Epithelial cell of proximal tubule (primary cell): ENCODE measurements at regions not wholly inside any gene's neighbourhood (a gene's known extent, or its start where the extent isn't known, plus 50 kb on each side); places are given as distances from the start of the nearest gene placed in this dataset.
A peak's percentile ranks its signal among the peaks of the same experiment; 100 is the strongest.
"Not testable (repeated sequence)": the region's sequence is repeated elsewhere in the genome, so short reads cannot be mapped to it uniquely, and the experiment has no call there.

Source experiments
- DNase-seq: peaks from one replicate; pipeline ENCODE4 v3.0.0-alpha.2; 2011; ENCODE audit warnings: low read depth
- H3K4me3 ChIP-seq: 2 replicates; pipeline ENCODE4 v1.5.1; 2011; ENCODE audit warnings: low read depth, mild to moderate bottlenecking, low read length
- TF ChIP-seq, protein P1 (sequence below): conservative IDR thresholded peaks from 2 replicates; pipeline ENCODE4 v1.5.1; 2012; ENCODE audit warnings: low read depth, mild to moderate bottlenecking, low read length

DNA sequence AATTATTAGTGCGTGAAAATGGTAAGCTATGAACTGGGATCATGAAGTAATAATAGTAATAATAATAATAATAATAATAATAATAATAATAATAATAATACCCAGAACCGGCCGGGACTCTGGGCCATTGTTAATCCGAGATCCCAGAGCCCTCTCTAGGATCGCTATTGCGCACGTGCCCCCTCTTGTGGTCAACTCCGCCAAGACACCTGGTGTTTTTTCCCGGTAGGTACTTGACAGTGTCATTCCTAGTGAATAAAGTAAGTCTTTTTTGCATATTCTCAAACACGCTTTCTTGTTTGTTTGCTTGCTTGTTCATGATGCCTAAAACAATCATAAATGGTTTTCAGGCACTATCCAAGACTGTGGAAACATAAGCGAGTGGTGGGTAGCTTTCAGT, 513.7 kb downstream of the RPIA start:
- not testable (repeated sequence) for DNase-seq, H3K4me3 ChIP-seq
- TF ChIP-seq, protein P1, sequence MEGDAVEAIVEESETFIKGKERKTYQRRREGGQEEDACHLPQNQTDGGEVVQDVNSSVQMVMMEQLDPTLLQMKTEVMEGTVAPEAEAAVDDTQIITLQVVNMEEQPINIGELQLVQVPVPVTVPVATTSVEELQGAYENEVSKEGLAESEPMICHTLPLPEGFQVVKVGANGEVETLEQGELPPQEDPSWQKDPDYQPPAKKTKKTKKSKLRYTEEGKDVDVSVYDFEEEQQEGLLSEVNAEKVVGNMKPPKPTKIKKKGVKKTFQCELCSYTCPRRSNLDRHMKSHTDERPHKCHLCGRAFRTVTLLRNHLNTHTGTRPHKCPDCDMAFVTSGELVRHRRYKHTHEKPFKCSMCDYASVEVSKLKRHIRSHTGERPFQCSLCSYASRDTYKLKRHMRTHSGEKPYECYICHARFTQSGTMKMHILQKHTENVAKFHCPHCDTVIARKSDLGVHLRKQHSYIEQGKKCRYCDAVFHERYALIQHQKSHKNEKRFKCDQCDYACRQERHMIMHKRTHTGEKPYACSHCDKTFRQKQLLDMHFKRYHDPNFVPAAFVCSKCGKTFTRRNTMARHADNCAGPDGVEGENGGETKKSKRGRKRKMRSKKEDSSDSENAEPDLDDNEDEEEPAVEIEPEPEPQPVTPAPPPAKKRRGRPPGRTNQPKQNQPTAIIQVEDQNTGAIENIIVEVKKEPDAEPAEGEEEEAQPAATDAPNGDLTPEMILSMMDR: peak; percentile 56

DNA sequence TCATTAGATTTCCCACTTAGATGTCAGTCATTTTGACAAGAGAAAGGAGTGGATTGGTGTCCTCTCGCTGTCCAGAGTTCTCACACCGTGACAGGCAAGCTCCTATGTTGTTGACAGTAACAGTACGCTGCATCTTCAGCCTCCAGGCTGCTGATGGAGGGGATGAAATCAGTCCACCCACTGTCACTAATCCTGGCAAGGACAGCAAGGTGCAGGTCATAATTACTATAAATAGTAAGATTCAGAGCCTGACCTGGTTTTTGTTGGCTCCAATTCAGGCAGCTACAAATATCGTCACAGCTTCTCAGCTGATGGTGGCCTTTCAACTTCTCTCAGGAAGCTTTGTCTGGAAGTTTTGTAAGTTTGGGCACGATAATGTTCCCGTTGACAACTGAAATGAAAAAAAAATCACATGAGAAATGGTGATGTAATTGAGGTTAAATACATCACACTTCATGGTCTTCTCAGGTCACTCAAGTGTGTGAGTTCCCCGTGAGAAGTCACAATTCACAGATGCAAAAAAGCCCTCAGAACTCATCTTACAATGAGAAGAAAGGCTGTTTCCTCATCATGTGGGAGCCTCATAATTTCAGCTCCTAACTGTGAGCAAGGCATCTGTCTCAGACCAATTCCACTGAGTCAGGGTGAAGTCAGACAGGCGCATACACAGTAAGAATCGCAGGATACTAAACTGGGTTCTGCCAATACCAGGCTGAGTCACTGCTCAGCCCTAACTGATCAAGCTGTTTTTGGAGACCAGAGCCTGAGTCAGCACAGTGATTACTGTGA, 516.9 kb downstream of the RPIA start:
- not testable (repeated sequence) for H3K4me3 ChIP-seq
- DNase-seq: peak; percentile 43

DNA sequence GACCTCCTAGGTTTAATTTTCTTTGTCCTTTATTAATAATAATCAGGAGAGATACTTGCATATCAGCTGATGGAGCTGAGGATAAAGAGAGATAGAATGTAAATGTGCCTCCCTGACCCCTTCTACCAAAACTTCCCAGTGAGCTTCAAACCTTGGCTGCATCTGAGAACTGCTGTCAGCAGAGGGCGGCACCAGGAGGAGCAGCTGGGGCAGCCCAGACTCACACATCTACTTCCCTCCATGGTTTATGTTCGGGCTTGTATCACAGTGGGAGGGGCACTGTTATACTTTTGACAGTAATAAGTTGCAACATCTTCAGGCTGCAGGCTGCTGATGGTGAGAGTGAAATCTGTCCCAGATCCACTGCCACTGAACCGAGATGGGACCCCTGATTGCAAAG, 521.7 kb downstream of the RPIA start:
- H3K4me3 ChIP-seq, DNase-seq: not testable (repeated sequence)

DNA sequence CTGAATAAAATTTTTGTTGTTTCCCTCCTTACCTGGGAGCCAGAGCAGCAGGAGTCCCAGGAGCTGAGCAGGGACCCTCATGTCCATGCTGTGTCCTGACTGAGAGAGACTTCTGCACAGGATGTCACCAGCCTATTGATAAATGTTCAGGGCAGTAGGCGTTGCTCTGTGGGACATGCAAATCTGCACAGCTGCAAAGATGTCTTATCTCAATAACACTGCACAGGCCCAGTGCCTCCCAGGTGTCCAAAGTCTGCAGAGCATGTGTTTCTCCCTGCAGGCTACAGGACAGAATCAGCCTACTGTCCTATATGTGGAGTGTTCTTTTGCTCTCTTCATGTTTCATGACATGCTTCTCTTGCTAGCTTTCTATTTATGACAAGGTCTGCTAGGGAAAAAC, 522.3 kb downstream of the RPIA start:
- not testable (repeated sequence) for DNase-seq, H3K4me3 ChIP-seq

DNA sequence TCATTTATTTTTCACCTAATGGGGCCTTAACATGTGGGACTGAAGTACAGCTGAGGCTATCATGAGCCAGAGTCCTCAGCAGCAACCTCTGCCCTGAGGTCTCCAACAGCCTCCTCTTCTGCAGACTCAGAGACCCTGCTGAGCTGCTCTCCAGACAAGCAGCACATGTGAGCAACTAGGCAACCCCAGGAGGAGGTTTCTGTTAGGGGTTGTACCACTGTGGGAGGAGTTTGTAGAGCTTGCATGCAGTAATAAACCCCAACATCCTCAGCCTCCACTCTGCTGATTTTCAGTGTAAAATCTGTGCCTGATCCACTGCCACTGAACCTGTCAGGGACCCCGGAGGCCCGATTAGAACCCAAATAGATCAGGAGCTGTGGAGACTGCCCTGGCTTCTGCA, 530.0 kb downstream of the RPIA start:
- not testable (repeated sequence) for DNase-seq

DNA sequence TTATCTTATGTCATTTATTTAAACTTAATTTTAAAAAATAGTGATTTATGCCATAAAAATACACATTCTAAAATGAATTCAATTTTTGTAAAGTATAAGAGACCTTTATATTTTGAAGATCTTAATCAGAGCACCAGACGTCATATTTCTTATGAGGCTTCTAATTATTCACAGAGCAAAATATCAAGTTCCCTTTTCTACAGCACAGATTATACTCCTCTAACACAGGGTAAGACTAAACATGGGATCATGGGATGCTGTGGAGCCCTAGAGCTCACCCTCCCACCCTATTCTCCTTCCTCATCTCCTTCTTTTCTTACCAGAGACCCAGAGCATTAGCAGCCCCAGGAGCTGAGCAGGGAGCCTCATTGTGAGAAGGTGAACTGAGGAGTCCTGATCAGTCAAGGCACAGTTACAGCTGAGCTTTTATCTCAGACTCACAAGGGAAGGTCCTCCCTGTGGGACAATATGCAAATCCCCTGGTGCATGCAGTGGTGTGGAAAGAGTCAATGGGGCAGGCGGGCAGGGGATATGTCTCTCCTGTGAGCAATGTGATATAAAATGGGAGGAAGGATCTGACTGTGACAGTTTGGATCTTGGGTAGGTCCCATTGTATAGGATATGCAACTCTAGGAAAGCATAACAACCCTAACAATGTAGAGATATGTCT, 530.7 kb downstream of the RPIA start:
- H3K4me3 ChIP-seq, DNase-seq: not testable (repeated sequence)

More for the DNA sequence above, 530.0 kb downstream of the RPIA start:
- H3K4me3 ChIP-seq: not testable (repeated sequence)

DNA sequence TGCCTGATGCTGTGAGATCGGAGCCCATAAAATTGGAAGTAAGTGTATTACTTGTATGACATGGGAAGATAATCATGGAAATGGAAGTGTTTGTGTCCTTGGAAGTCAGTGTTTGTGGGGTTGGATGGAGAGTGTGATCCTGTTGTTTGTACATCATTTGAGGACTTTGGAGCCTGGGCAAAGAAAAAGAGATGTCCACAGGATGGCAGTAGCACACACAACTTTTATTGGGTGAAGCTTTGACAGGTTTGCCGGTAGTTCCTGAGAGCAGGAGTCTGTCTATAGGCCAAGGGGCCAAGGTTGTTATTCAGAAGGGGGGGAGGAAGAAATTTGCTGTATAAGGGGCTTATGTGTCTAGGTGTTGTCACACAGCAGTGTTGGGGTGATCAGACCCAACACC, 533.3 kb downstream of the RPIA start:
- H3K4me3 ChIP-seq, DNase-seq: not testable (repeated sequence)

DNA sequence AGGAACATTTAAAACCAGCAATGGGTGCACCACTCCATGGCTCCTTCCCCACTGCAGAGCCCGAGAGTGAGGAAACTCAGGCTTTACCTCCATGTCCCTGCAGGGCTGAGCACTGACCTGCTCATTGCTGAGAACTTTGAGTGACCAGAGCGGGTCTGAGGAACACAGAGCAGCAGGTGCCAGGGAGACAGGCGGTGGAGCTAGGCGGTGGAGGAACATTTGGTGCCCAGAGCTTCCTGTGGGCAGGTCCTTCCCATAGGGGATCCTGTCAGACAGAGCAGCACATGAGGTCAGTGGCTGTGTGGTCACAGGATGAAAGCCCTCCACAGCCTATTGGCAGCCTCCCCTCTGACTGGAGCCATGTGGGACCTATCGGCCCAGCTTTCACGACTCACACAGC, 538.5 kb downstream of the RPIA start:
- not testable (repeated sequence) for DNase-seq, H3K4me3 ChIP-seq

DNA sequence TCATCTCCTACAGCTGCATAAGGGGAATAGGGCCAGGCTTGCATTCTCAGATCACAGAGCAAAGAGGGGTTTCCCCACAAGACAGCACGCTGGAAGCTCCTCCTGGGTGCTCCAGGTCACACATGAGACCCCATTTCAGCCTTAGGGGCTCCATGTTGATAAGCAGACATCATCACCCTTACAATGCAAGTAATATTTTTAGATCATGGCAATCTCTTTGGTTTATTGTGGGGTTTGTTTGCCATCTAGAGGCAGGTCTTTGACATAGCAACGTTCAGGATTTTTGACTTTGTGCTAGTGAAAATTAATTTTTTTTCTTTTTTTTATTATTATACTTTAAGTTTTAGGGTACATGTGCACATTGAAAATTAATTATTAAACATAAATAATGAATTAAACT, 539.8 kb downstream of the RPIA start:
- H3K4me3 ChIP-seq, DNase-seq: not testable (repeated sequence)

DNA sequence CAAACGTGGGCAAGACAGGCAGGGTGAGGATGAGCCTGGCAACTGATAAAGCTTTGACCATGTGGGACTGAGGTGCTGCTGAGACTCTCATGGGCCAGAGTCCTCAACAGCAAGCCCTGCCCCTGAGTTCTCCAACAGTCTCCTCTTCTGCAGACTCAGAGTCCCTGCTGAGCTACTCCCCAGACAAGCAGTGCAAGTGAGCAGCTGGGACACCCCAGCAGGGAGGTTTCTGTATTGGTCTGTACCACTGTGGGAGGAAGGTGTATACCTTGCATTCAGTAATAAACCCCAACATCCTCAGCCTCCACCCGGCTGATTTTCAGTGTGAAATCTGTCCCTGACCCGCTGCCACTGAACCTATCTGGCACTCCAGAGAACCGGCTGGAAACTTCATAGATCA, 542.5 kb downstream of the RPIA start:
- not testable (repeated sequence) for H3K4me3 ChIP-seq, DNase-seq

DNA sequence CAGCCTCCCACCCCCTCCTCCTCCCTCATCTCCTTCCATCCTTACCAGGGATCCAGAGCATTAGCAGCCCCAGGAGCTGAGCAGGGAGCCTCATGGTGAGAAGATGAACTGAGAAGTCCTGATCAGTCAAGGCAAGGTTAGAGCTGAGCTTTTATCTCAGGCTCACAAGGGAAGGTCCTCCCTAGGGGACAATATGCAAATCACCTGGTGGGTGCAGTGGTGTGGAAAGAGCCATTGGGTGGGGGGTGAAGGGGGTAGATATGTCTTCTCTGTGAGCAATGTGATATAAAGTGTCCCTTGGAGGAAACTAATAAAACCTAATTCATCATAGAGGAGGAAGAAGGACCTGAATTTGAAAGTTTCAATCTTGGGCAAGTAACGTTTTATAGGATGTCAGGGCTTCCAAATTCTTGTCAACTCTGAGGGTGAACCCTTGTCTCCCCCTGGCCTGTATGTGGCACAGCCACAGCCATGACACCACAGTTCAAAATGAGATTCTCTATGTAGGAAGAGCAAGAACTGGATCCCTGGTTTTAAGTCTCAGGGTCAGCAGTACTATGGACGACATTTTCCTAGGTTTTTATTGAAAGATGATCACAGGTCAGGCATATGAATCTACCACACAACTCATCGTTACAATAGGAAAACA, 543.5 kb downstream of the RPIA start:
- not testable (repeated sequence) for H3K4me3 ChIP-seq, DNase-seq

DNA sequence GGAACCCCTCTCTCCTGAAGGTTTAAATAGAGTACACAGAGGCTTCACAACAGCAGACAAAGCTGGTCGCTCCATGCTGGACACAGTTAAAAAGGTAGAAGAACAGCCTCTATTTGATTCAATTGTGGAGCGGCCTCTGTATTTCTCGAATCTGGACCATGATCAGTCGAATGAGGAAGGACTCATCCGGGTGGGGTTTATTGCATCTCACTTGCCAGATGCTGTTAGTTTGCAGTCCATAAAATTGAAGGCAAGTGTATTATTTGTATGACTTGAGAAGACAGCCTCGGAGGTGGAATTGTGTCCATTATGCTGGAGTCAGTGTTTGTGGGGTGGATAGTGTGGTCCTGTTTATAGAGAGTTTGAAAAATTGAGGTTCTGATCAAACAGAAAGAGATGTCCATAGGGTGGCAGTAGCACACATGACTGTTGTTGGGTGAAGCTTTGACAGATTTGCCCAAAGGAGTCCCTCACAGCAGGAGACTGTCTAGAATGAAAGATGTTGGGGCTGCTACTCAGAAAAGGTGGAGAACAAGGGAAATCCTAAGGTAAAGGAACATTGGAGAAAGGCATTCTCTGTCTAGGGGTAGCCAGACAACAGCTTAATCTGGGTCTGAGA, 545.5 kb downstream of the RPIA start:
- DNase-seq: not testable (repeated sequence)

DNA sequence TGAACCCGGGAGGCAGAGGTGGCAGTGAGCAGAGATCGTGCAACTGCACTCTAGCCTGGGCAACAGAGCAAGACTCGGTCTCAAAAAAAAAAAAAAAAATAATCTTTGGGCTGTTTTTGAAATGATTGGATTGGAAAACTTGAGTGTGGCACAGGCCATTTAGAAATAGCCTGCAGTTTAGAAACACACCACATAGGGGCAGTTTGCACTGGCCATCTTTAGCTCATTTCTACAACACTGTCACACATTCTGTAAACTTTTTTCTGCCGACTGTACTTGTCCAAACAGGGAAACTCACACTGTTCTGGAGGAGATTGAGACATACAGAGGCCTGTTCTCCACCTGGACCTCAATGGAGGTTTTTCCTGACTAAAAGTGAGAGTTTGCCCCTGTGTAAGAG, 546.3 kb downstream of the RPIA start:
- not testable (repeated sequence) for H3K4me3 ChIP-seq, DNase-seq

More for the DNA sequence above, 545.5 kb downstream of the RPIA start:
- H3K4me3 ChIP-seq: not testable (repeated sequence)
